AG10803 (cell line): ENCODE measurements at regions not wholly inside any gene's neighbourhood (a gene's known extent, or its start where the extent isn't known, plus 50 kb on each side); places are given as distances from the start of the nearest gene placed in this dataset.
"Not testable (repeated sequence)": the region's sequence is repeated elsewhere in the genome, so short reads cannot be mapped to it uniquely, and the experiment has no call there.

Source experiments
- DNase-seq: peaks from one replicate; pipeline ENCODE4 v3.0.0; 2010; ENCODE audit warnings: low read depth
- H3K4me3 ChIP-seq: 2 replicates; pipeline ENCODE4 v1.5.1; 2011; ENCODE audit warnings: mild to moderate bottlenecking, low read length, control low read depth
- TF ChIP-seq, protein P1 (sequence below): conservative IDR thresholded peaks from 2 replicates; pipeline ENCODE4 v1.5.1; 2011; ENCODE audit warnings: mild to moderate bottlenecking, low read length, control low read depth, inconsistent platforms

DNA sequence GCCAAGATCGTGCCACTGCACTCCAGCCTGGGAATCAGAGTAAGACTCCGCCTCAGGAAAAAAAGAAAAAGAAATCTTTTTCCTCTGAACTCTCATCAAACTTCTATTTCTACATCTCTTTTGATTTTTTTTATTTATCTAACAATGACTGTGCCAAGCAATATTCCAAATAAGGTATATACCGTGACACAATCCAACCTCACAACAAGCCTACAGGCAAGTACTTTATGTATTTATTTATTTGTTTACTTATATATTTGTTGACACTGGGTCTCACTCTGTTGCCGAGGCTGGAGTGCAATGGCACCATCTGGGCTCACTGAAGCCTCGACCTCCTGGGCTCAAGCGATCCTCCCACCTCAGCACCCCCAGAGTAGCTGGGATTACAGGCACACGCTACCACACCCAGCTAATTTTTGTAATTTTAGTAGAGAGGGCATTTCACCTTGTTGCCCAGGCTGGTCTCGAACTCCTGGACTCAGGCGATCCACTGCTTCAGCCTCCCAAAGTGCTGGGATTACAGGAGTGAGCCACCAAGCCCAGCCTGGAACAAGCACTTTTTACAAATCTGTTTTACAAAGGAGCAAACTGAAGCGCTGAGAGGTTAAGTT, 94.9 kb upstream of the CHD2 start:
- H3K4me3 ChIP-seq, result no peak overlapping the region
- TF ChIP-seq, protein P1, sequence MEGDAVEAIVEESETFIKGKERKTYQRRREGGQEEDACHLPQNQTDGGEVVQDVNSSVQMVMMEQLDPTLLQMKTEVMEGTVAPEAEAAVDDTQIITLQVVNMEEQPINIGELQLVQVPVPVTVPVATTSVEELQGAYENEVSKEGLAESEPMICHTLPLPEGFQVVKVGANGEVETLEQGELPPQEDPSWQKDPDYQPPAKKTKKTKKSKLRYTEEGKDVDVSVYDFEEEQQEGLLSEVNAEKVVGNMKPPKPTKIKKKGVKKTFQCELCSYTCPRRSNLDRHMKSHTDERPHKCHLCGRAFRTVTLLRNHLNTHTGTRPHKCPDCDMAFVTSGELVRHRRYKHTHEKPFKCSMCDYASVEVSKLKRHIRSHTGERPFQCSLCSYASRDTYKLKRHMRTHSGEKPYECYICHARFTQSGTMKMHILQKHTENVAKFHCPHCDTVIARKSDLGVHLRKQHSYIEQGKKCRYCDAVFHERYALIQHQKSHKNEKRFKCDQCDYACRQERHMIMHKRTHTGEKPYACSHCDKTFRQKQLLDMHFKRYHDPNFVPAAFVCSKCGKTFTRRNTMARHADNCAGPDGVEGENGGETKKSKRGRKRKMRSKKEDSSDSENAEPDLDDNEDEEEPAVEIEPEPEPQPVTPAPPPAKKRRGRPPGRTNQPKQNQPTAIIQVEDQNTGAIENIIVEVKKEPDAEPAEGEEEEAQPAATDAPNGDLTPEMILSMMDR, result no peak
- no peak for DNase-seq

DNA sequence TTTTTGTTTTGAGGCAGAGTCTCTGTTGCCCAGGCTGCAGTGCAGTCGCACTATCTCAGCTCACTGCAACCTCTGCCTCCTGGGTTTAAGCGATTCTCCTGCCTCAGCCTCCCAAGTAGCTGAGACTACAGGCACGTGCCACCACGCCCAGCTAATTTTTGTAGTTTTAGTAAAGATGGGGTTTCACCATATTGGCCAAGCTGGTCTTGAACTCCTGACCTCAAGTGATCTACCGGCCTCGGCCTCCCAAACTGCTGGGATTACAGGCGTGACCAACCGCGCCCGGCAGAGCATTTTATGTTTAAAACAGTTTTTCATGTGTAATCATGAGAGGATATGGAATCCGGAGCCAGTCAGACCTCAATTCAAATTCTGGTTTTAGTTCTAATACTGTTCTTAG, 94.0 kb upstream of the CHD2 start:
- not testable (repeated sequence) for DNase-seq, H3K4me3 ChIP-seq

DNA sequence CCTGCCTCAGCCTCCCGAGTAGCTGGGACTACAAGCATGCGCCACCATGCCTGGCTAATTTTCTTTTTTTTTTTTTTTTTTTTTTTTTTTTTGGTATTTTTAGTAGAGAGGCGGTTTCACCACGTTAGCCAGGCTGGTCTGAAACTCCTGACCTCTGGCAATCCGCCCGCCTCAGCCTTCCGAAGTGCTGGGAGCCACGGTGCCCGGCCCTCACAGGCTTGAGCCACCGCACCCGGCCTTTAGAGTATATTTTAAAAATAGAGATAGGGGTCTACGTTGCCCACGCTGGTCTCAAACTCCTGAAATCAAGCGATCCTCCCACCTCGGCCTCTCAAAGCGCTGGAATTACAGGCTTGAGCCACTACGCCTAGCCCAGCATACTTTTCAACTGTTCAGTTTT, 93.4 kb upstream of the CHD2 start:
- no peak overlapping the region for H3K4me3 ChIP-seq
- TF ChIP-seq, protein P1, result no peak
- no peak for DNase-seq

DNA sequence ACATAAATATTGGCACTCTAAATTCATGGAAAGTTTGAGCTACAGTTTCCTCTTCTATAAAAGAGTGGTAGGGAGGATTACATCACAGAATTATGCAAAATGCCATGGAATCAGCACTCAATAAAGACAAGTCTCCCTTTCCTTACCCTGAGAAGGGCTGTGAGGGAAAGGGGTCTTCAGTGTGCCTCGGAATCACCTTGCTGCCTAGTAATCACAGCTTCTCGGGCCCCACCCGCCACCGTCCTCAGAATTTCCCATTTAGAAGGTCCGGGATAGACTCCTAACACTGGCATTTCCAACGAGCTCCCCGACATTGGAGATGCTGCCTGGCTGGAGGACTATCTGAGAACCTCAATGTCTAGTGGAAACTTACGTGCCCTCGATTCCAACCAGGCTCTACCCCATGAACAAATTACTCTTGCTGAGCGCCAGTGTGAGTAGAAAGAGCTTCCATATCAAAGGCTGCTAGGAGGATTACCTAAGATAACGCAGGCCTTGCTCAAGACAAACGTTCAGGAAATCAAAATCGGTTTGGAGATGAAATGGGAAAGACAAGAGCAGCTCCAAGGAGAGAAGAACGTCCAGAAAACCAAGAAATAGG, 92.1 kb upstream of the CHD2 start:
- peak; percentile 26 for DNase-seq
- H3K4me3 ChIP-seq, result peak overlapping the region; percentile 23; the same call in 1 of the 2 replicates
- TF ChIP-seq, protein P1, result no peak

DNA sequence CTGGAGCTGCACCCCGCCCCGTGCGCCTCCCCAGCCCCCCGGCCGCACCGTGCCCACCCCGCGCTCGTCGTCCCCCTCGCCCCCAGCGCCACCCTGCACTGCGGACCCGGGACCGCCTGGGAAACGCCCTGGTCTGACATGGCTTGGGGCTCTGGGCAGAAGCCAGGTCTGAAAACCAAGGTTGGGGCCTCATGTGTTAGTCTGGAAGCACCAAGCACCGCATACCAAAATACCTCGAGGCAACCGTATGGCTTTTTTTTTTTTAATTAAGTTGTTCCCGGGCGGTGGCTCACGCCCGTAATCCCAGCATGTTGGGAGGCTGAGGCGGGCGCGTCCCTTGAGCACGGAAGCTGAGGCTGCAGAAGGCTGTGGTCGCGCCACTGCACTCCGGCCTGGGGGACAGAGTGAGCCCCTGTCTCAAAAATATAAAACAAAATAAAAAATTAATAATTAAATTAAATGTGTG, 91.5 kb upstream of the CHD2 start:
- TF ChIP-seq, protein P1, result no peak
- peak overlapping the region; percentile 42 for H3K4me3 ChIP-seq
- peak; percentile 86 for DNase-seq

DNA sequence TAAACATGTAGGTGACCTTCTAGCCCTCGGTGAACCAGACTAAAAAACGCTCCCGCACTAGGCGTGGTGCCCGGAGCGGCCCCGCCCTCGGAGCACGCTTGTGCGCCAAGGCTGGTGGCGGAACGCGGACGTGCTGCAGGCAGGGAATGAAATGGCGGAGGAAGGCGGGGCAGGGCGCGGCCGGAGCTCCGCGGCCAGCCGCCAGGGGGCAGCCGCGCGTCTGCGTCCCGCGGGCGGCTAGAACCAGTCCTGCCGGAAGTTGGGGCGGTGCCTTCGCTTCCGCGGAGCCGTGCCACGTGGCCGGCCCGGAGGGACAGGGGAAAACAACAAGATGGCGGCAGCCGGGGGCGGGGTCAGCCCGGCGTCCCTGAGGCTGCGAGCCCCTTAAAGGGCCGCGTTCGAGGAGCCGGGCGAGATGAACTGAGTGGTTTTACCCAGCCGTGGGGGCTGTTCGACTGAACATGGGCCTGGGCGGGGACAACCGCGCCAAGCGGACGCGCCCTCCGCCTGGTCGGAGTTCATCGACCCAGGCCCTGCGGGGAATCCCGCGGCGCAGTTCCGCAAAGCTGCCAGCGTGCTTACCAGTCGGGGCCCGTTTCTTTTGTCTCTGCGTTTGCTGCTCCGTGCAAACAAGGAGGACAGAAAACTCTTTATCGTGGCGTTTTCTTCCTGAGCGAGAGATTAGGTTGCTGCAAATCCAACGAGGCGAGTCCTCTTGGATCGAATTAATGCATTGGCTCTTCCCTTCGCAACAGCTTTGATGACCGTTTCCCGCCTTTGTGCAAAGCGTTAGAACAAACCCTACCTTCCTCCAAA, 90.9 kb upstream of the CHD2 start:
- TF ChIP-seq, protein P1, result peak; percentile 38
- DNase-seq, result peak; percentile 96
- H3K4me3 ChIP-seq, result peak overlapping the region; percentile 67

DNA sequence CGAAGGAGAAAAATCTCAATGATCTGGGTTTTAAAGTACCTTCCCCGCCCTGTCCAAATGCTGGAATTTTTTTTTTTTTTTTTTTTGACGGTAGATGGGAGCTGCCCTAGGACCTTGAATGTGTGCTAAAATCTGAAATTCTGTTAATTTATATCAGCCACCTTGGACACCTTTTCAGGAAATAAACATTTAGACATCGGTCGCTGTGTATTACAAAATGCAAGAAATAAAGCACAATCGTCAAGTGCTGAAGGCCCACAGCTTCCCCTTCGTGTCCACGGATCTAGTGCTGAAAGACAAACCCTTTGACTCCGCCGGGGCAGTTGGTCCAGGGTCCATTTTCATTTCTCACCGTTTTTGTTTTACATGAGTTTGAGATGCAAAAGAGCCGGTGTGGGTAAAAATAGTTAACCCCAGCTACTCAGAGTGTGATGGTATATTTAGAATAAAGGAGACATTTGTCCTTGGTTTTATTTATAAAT, 90.2 kb upstream of the CHD2 start:
- DNase-seq, result peak; percentile 42
- peak overlapping the region; percentile 67 for H3K4me3 ChIP-seq
- TF ChIP-seq, protein P1, result no peak
